HG03565 (cell line): ENCODE measurements at regions not wholly inside any gene's neighbourhood (a gene's known extent, or its start where the extent isn't known, plus 50 kb on each side); places are given as distances from the start of the nearest gene placed in this dataset.
A peak's percentile ranks its signal among the peaks of the same experiment; 100 is the strongest.
"Not testable (repeated sequence)": the region's sequence is repeated elsewhere in the genome, so short reads cannot be mapped to it uniquely, and the experiment has no call there.

ENCODE experiments used
- ATAC-seq: cut with Tn5 transposase; IDR thresholded peaks from one replicate; pipeline ENCODE4 v1.9.1; 2021; ENCODE audit warnings: mild to moderate bottlenecking, moderate library complexity; ENCODE audit not compliant: unreplicated experiment

- no peak for ATAC-seq
Observed at GRCh38 chr2:57674025-57674424, 372.6 kb upstream of the VRK2 start.

- ATAC-seq: no peak
Observed at GRCh38 chr2:57674743-57675142, 371.9 kb upstream of the VRK2 start.

DNA sequence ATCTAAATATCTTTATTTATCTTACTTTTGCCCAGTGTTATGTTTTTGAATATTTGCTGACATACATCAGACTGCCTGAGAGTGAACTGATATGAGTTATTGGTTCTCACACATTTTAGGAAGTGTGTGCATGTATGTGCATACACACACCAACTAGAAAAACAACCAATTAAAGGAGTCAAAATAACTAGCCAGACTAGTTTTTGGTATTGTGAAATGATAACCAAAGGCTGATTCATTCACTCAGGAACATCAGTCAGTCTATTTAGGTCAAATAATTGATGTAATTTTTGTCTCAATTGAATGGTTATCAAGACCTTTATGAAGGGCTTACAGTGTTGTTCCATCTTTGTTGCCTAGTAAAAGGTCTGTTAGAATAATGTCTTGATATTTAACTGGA, 369.3 kb upstream of the VRK2 start:
- ATAC-seq: no peak

DNA sequence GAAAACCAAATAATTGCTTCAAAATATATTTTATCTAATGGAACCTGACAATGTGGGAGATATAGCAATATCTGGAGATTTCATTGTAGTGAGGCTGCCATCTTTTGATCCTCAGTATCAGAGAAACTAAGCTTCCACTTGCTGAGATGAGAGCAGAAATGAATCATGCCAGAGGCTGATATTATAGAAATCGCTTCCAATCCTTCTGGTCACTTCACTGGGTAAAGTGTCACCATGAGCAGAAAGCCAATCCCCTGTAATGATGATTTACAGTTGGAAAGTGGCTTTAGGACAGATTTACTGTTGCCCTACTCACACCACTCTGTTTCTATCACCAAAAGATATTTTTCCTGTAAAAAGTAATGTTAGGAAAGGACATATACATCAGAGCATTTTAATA, 365.0 kb upstream of the VRK2 start:
- no peak for ATAC-seq

DNA sequence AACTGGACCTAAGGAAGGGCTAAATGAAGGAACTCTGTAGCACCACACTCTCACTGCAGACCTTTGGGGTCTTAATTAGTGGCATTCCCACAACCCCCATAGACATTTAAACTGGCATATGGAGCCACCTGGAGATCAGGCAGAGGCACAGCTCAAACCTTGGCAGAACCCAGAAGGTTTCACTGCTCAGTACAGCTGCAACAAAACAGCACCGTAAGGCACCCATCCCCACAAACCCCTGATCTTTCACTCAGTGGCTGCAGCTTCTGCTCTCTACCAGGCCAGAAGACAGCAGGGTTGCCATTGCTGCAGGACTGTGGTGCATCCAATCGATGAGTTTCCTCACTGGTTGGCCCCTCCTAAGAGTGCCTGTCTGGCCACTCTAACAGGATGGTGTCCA, 361.6 kb upstream of the VRK2 start:
- no peak for ATAC-seq

GRCh38 chr2:57692395-57692794, 354.2 kb upstream of the VRK2 start:
- ATAC-seq: no peak

GRCh38 chr2:57693177-57693576, 353.4 kb upstream of the VRK2 start:
- no peak for ATAC-seq

- no peak for ATAC-seq
Observed at GRCh38 chr2:57693965-57694364, 352.6 kb upstream of the VRK2 start.

GRCh38 chr2:57696016-57696415, 350.6 kb upstream of the VRK2 start:
- no peak for ATAC-seq

GRCh38 chr2:57698392-57698791, 348.2 kb upstream of the VRK2 start:
- no peak for ATAC-seq

DNA sequence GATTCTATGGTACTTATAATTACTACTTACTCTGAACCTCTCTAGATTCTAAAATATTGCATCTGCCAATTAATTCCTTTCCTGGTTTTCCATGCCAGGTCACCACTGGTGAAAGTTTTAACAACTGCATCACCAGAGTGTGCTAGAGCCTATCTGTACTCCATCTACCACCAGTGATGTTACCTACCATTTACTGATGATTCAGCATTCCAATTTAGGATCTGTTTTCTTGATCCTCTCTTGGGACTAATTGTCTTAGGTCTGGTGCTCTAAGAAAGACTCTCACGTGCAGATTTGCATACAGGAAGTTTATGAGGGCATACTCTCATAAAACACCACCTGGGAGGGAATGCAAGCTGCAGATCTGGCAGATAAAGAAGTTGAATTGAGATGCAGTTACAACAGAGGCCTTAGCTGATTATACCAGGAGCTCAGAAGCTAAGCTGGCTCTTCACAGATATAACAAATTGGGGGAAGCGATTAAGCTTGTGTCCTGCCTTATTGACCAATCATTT, 347.6 kb upstream of the VRK2 start:
- no peak for ATAC-seq

GRCh38 chr2:57701391-57701791, 345.2 kb upstream of the VRK2 start:
- ATAC-seq: no peak

DNA sequence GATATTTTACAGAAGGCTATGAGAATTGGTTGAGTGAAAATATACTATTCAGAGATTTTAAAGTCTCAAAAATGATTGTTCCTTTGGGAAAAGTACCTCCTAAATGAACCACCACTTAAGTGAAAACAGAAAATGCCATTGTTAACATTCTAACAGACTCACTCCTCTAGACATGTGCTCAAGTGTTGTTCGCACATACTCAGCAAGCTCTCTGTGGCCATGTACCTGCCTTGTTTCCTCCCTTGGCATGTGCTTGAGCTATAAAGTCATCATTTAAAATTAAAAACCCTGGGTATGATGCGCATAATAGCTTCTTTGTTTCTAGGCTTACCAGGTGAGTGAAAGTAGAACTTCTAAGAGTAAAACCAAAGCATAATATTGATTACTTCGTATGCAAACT, 343.2 kb upstream of the VRK2 start:
- no peak for ATAC-seq

DNA sequence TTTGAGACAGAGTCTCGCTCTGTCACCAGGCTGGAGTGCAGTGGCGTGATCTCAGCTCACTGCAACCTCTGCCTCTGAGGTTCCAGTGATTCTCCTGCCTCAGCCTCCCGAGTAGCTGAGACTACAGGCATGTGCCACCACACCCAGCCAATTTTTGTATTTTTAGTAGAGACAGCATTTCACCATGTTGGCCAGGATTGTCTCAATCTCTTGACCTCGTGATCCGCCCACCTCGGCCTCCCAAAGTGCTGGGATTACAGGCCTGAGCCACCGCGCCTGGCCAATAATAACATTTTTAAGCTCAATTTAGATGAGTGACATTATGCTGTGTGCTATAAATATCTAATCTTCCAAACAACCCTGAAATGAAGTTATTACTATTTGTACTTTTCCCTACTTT, 338.8 kb upstream of the VRK2 start:
- not testable (repeated sequence) for ATAC-seq

GRCh38 chr2:57711991-57712390, 334.6 kb upstream of the VRK2 start:
- no peak for ATAC-seq

DNA sequence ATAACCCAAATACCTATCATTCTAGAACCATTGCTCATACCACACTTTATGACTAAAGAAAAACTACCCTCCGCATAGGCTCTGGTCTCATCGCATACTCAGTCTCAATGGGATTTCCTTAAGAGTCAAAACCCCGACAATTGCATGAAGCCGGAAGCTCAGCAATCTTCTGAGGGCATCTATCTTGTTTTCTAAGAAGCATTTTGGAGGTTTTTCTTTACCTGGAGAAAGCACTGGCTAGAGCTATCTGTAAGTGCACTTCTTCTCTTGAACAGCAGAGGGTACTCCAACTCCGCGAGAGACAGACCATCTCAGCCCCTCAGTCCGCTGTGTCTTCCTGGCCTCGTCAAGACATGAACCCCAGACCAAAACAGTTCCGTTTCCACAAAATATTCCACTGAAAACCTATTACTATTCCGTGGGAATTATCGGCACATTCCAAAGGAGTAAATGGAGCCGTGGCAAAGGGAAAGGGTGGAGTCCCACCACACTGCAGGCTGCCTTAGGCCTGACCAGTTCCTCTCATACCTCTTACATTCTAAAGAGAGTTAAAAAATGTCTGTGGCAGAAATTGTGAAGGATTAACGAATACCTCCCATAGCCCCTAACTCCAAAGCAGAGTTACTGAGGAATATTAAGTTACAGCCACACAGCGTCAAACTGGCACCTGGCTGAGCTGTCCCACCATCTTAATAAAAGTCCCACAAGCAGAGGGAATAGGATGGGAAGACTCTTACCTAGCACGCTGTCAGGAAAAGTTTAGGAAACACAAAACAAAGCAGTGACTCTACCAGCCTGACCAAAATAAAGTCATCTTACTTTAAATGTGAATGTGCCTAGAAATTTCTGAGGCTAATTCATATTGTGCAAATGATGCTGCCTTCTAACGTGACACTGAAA, 325.6 kb upstream of the VRK2 start:
- peak; percentile 100 for ATAC-seq

- ATAC-seq: no peak
Observed at GRCh38 chr2:57725337-57725947, 321.2 kb upstream of the VRK2 start.

DNA sequence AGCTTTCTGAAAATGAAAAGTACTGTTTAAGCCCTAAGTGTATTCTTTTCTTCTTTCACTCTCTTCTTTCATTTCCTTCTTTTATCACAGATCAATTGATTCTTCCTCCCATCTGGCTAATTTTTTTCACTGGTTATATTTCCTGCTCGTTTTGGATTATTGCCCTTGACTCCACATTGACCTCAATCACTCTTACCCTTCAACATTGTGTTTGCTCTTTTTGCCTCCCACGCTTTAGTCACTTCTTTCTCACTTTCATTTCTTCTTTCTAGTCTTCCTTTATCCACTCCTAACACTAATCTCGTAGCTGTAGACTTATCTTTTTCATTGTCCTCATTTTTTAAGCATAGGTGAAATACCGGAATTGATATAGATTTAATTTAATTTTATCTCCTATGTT, 320.3 kb upstream of the VRK2 start:
- ATAC-seq: peak; percentile 78

DNA sequence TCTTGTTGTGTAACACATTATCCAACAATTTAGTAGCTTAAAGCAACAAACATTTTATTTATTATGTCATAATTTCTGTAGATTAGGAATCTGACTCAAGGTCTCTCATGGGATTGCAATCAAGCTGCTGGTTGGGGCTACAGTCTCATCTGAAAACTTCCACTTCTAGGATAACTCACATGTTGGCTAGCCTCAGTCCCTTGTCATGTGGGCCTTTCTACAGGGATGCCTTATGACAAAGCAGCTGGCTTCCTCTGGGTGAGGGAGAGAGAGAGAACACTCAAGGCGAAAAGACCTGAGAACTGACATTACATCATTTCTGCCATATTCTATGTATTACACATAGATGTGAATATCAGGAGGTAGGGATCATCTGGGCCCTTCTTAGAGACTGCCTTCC, 317.9 kb upstream of the VRK2 start:
- no peak for ATAC-seq

- no peak for ATAC-seq
Observed at GRCh38 chr2:57733956-57734355, 312.6 kb upstream of the VRK2 start.

DNA sequence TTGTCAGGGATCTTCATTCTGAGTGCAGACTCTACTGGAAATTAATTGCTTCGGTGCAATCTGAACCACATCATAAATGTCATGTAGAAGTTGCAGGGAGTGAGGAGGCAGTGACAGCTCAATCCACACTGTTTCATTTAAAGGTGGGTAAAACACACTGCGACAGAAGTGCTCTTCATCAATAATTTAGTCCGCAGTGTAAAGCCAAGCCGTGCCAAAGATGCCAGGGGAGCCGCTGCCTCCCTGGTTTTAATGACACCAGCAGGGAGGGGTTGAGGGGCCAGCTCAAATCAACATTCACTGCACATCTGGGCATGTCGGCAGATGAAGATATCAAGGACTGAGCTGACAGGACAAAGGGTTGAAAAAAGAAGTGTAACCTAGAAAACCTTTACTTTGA, 305.7 kb upstream of the VRK2 start:
- no peak for ATAC-seq

DNA sequence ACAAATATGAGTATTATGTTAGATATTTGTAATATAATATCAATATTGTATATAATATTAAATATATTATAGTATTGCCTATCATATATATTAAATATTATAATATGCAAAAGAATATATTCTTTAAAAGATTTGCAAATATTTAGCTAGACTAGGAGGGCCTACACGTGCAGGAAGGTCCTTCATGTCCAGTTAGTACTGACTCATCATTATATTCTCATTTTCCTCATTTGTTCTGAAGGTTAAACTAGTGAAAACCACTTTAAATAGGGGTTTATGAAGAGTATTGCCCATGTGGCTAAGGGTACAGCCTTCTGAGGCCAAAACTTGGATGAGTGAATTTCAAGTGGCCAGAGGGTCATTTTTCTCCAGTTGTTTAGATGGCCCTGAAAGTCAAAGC, 293.0 kb upstream of the VRK2 start:
- ATAC-seq: no peak
